GM19372 (cell line): ENCODE measurements at regions not wholly inside any gene's neighbourhood (a gene's known extent, or its start where the extent isn't known, plus 50 kb on each side); places are given as distances from the start of the nearest gene placed in this dataset.
A peak's percentile ranks its signal among the peaks of the same experiment; 100 is the strongest.

Experiments used
- ATAC-seq: cut with Tn5 transposase; IDR thresholded peaks from one replicate; pipeline ENCODE4 v1.9.1; 2021; ENCODE audit warnings: mild to moderate bottlenecking, low read depth, moderate library complexity; ENCODE audit not compliant: unreplicated experiment

GRCh38 chr9:84123648-84124406 lies 143.2 kb downstream of the RMI1 start:
- ATAC-seq, result peak; percentile 85

GRCh38 chr9:84125046-84125445 lies 144.4 kb downstream of the RMI1 start:
- ATAC-seq, result no peak

- no peak for ATAC-seq
These were observed 148.9 kb downstream of the RMI1 start for GRCh38 chr9:84129529-84129928.

DNA sequence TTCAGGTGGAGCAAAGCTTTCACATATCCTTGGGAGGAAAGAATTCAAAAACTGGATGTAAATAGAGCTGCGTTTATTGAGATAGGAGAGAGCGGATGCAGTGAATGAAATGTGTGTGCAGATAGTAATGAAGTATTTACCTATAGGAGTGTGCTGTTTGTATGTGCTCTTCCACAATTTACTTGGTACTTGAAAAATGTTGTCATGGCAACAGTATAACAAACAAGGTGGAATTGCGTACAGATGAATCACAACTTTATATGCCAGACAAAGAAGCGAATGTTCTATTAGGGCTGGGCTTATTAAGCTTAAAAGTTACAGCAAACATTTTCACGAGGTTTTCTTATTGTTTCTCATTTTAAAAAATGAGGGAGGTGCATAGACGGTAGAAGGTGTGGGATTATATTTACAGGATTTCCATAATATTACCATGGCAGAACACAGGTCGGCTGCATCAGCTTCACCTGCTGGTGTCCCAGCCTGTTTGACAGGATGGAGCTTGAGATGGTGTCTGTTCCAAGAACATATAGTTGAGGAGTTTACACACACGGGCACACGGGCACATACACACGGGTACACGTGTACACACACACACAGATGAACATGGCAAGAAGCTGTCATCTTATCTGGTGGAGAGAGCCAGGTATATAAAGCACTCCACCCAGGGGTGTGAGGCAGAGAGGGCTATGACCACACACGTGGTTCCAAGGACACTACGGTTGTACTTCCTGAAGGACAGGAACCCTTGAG lies 155.7 kb downstream of the RMI1 start:
- no peak for ATAC-seq

DNA sequence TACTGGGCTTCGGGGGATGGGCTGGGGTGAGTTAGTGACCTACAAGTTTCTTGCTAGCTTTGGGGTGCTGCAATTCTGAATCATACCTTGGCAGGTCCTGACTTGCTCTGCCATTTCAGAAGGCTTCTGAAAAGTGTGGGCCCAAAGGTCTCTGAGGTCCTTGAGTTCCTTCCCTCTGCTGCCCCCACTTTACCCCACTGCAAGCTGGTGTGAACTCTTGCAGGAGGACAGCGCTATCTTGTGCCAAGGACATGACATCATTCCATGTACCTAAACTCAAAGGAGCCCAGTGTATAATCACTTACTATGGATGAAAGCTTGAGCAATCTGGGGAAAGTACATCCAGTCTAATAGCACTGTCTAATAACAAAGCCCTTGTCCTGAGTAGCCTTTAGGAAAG lies 157.4 kb downstream of the RMI1 start:
- no peak for ATAC-seq

DNA sequence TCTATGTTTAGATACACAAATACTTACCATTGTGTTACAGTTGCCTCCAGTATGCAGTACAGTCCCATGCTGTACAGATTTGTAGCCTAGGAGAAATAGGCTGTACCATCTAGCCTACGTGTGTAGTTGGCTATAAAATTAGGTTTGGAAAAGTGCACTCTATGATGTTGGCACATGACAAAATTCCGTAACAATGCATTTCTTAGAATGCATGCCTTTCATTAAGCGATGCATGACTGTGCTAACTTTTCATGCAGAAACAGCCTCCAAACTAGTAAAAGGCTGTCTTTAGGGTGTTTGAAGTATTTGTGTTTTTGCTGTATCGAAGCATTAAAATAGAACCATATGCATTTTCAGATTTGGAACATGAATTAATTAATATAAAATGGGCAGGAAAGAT lies 157.9 kb downstream of the RMI1 start:
- no peak for ATAC-seq

GRCh38 chr9:84139296-84140070 lies 158.9 kb downstream of the RMI1 start:
- no peak for ATAC-seq

- no peak for ATAC-seq
These were observed 160.0 kb downstream of the RMI1 start for GRCh38 chr9:84140535-84141101.

GRCh38 chr9:84141741-84142370 lies 161.3 kb downstream of the RMI1 start:
- ATAC-seq, result no peak

GRCh38 chr9:84145031-84145430 lies 164.4 kb downstream of the RMI1 start:
- ATAC-seq, result no peak

DNA sequence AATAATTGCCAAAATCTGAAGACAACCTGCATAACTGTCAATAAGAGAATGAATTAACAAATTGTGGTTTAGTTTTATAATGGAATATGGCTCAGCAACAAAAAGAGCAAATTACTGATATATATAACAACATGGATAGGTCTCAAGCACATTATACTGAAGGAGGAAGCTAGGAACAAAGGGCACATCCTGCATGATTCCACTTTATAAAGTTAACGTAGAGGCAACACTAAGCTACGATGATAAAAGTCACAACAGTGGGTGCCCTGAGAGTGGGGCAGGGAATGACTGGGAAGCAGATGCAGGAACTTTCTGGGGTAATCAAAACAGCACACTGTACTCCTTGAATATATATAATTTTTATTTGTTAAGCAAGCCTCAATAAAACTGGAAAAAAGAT lies 165.2 kb downstream of the RMI1 start:
- no peak for ATAC-seq

- no peak for ATAC-seq
These were observed 166.5 kb downstream of the RMI1 start for GRCh38 chr9:84146893-84147710.

- ATAC-seq, result no peak
These were observed 170.6 kb downstream of the RMI1 start for GRCh38 chr9:84151236-84151635.

GRCh38 chr9:84151640-84152039 lies 171.0 kb downstream of the RMI1 start:
- no peak for ATAC-seq

- no peak for ATAC-seq
These were observed 171.6 kb downstream of the RMI1 start for GRCh38 chr9:84152204-84152603.

DNA sequence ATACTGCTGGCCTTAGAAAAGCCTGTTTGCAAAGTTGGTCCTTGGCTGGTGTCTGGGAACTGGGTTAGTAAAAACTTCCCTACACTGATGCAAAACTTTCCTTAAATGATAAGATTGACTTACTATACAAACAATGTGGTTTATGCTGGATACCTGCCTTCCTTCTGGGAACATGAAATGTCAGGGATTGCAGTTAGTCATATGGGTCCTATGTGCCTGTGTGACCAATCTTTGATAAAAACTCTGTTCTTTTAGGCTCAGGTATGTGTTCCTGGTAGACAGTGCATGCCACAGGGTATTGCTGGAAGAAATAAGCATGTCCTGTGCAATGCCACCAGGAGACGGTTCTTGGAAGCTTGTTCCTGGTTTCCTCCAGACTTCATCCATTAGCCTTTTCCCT lies 173.3 kb downstream of the RMI1 start:
- no peak for ATAC-seq

DNA sequence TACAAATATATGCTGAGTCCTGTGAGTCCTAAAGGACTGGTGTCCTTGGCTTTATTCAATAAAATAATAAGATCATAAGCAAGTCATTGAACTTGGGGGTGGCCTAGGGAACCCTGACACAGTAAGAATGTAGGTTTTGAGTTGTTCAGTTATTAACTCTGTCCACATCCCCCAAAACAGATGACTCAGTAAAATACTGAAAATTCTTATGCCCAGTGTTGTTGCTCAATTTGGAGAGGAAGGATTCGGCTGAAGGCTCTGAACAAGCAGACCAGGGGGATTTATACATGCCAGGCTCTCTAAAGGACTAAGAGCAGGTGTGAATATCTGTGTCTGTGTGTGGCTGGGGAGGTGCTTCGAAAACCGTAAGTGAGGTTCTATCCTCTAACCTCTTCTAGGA lies 173.7 kb downstream of the RMI1 start:
- ATAC-seq, result no peak

GRCh38 chr9:84163052-84163650 lies 177.4 kb downstream of the SLC28A3 start:
- ATAC-seq, result no peak

DNA sequence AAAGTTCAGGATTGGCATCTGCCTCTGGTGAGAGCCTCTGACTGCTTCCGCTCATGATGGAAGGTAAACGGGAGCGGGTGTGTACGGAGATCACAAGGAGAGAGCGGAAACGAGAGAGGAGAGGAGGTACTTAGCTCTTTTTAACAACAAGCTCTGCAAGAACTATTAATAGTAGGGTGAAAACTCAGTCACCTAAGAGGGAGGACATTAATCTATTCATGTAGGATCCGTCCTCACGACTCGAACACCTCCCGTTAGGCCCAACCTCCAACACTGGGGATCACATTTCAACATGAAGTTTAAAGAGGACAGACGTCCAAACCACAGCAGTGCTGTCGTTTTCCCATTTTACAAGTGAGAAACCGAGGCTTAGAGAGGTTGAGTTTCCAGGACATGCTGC lies 173.7 kb downstream of the SLC28A3 start:
- ATAC-seq, result no peak
